ENCODE measurements at regions not wholly inside any gene's neighbourhood (a gene's known extent, or its start where the extent isn't known, plus 50 kb on each side); places are given as distances from the start of the nearest gene placed in this dataset.
"Not testable (repeated sequence)": the region's sequence is repeated elsewhere in the genome, so short reads cannot be mapped to it uniquely, and the experiment has no call there.

DNA sequence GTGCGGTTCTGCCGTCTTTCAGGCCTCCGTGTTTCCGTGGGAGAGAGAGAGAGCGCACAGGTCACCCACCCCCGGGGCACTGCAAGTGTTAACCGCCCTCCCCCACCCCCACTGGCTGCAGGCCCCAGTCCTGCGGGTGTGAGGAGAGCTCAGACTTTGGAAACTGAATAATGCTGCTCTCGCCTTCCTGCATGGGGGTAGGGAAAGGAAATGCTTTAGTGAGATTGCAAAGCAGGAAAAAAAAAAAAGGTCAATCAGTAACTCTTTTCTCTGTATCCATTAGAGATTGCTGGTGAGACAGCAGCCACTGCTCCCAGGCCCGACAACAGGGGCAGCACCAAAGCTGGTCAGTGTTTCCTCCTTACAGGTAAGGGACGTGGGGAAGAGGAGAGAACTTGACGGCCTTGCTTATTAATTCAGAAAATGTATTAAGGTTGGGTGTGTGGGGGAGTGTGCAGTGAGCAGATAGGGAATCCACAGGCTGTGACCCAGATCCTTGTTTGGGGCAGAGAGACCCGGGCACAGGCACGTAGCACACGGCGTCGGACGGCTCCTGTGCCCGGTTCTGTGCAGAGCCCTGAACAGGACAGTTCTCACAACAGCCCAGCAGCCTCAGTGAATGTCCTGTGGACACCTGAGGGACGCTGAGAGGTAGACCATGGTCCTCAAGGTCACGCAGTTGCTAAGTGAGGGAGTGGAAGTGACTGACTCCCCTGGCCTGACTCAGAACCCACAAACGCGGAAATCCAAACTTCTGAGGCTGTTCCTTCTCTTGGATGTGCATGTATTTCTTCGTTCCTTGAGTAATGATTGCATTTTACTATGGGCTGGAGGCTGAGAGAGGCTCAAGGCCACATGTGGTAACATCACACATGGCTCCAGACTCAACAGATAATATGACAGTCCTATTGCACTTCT lies 156.5 kb downstream of the FOXL1 start:
- intact Hi-C loops (cut with micrococcal nuclease), result no loop called here
- no peak for DNase-seq
- no peaks in the 10 kb centered on the region for H3K36me3 Mint-ChIP-seq (ENCODE audit: low read depth)
- no peak for TF ChIP-seq CTCF (IDR thresholded peaks at IDR 0.05)
- H3K27me3 Mint-ChIP-seq, result peaks cover 42% of the 10 kb centered on the region
- ATAC-seq (ENCODE audit: low read depth), result no peak
- H3K4me1 Mint-ChIP-seq, result no peaks in the 10 kb centered on the region
- POLR2A ChIA-PET, result no interaction called here
- H3K27ac Mint-ChIP-seq, result no peak overlapping the region
- CTCF ChIA-PET, result no interaction called here
- no peak overlapping the region for H3K4me3 Mint-ChIP-seq
- no peaks in the 10 kb centered on the region for H3K9me3 Mint-ChIP-seq

- ChIA-PET CTCF (no interaction called here), POLR2A (no interaction called here)
- H3K4me3 Mint-ChIP-seq, result no peak overlapping the region
- no peak overlapping the region for H3K27ac Mint-ChIP-seq
- DNase-seq, result no peak
- no peaks in the 10 kb centered on the region for H3K4me1 Mint-ChIP-seq
- H3K27me3 Mint-ChIP-seq, result peaks cover 48% of the 10 kb centered on the region
- no peak for ATAC-seq (ENCODE audit: low read depth)
- H3K36me3 Mint-ChIP-seq (ENCODE audit: low read depth), result no peaks in the 10 kb centered on the region
- TF ChIP-seq CTCF (IDR thresholded peaks at IDR 0.05), result no peak
- H3K9me3 Mint-ChIP-seq, result no peaks in the 10 kb centered on the region
- intact Hi-C loops (cut with micrococcal nuclease), result no loop called here
Observed at GRCh38 chr16:86735727-86736126, 157.4 kb downstream of the FOXL1 start.

- no peak for TF ChIP-seq CTCF (IDR thresholded peaks at IDR 0.05)
- intact Hi-C loops (cut with micrococcal nuclease), result no loop called here
- ChIA-PET POLR2A (no interaction called here), CTCF (no interaction called here)
- H3K4me1 Mint-ChIP-seq, result no peaks in the 10 kb centered on the region
- H3K4me3 Mint-ChIP-seq, result no peak overlapping the region
- H3K27ac Mint-ChIP-seq, result no peak overlapping the region
- no peaks in the 10 kb centered on the region for H3K9me3 Mint-ChIP-seq
- no peak for DNase-seq
- H3K27me3 Mint-ChIP-seq, result peaks cover 53% of the 10 kb centered on the region
- ATAC-seq (ENCODE audit: low read depth), result no peak
- H3K36me3 Mint-ChIP-seq (ENCODE audit: low read depth), result no peaks in the 10 kb centered on the region
Observed at GRCh38 chr16:86736502-86736901, 158.2 kb downstream of the FOXL1 start.

- no peaks in the 10 kb centered on the region for H3K4me1 Mint-ChIP-seq
- H3K9me3 Mint-ChIP-seq, result no peaks in the 10 kb centered on the region
- ATAC-seq (ENCODE audit: low read depth) (no peak), DNase-seq (no peak)
- ChIA-PET CTCF (no interaction called here), POLR2A (no interaction called here)
- no peak for TF ChIP-seq CTCF (IDR thresholded peaks at IDR 0.05)
- H3K4me3 Mint-ChIP-seq, result no peak overlapping the region
- no peaks in the 10 kb centered on the region for H3K36me3 Mint-ChIP-seq (ENCODE audit: low read depth)
- intact Hi-C loops (cut with micrococcal nuclease), result no loop called here
- peaks cover 55% of the 10 kb centered on the region for H3K27me3 Mint-ChIP-seq
- H3K27ac Mint-ChIP-seq, result no peak overlapping the region
Observed at GRCh38 chr16:86737083-86737482, 158.7 kb downstream of the FOXL1 start.

DNA sequence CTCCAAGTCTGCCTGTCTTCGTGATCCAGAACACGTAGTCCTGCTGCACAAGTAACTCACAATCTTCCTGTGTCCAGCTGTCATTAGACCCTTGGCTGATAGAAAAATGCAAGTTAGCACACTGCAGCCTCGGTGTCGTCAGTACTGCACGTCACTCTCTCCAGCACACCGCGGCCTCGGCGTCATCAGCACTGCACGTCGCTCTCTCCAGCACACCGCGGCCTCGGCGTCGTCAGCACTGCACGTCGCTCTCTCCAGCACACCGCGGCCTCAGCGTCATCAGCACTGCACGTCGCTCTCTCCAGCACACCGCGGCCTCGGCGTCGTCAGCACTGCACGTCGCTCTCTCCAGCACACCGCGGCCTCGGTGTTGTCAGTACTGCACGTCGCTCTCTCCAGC lies 160.0 kb downstream of the FOXL1 start:
- peaks cover 47% of the 10 kb centered on the region for H3K27me3 Mint-ChIP-seq
- POLR2A ChIA-PET, H3K27ac Mint-ChIP-seq: not testable (repeated sequence)

More for the DNA sequence above, 160.0 kb downstream of the FOXL1 start:
- CTCF ChIA-PET; DNase-seq; intact Hi-C loops (cut with micrococcal nuclease); H3K4me3 Mint-ChIP-seq; H3K4me1 Mint-ChIP-seq; H3K9me3 Mint-ChIP-seq; H3K36me3 Mint-ChIP-seq (ENCODE audit: low read depth); ATAC-seq (ENCODE audit: low read depth): not testable (repeated sequence)

All from activated B cell treated with CpG ODN at 0.5 μM for 24 hours (primary cell).